IMR-90 (cell line): ENCODE measurements at regions not wholly inside any gene's neighbourhood (a gene's known extent, or its start where the extent isn't known, plus 50 kb on each side); places are given as distances from the start of the nearest gene placed in this dataset.

Experiments
- ATAC-seq: fragments of 200-7000 bp; cut with Tn5 transposase; 2 replicates; pipeline ENCODE4 v1.9.1; 2020; ENCODE audit warnings: low read depth, mild to moderate bottlenecking, moderate library complexity
- BruUV-seq: library from RNA; stranded (reverse); fragments of 400-500 nt; replicated peaks from 2 replicates; lab custom pipeline; 2021; lab: Mats Ljungman, UMichigan
- CTCF ChIA-PET: fragments of 300-600 bp; formaldehyde crosslinking; extraction: SDS; loops from one replicate; lab custom pipeline; 2021; ENCODE audit warnings: antibody characterized with exemption; lab: Yijun Ruan, JAX
- POLR2A ChIA-PET: fragments of 300-600 bp; sonication (Branson Sonifier 250); formaldehyde crosslinking; loops from one replicate; lab custom pipeline; 2022; ENCODE audit warnings: antibody characterized with exemption; ENCODE audit not compliant: unreplicated experiment; lab: Charles Lee
- DNase-seq: peaks from one replicate; pipeline ENCODE4 v3.0.0; 2013
- H2AFZ ChIP-seq: replicated peaks from 2 replicates; pipeline ENCODE3; 2013; ENCODE audit warnings: low read length, mild to moderate bottlenecking; ENCODE audit not compliant: poor library complexity
- H2AK5ac ChIP-seq: 2 replicates; pipeline ENCODE4 v1.6.1; 2013; ENCODE audit warnings: low read depth, low read length, inconsistent platforms
- H2AK9ac ChIP-seq: replicated peaks from 2 replicates; pipeline ENCODE3; 2013; ENCODE audit warnings: mild to moderate bottlenecking, low read depth, low read length, moderate library complexity; ENCODE audit not compliant: poor library complexity
- H2BK120ac ChIP-seq: 2 replicates; pipeline ENCODE4 v1.6.1; 2013; ENCODE audit warnings: low read depth, low read length, inconsistent platforms
- H2BK15ac ChIP-seq: 3 replicates; pipeline ENCODE4 v1.6.1; 2013; ENCODE audit warnings: low read depth, low read length, inconsistent platforms
- H2BK20ac ChIP-seq: 2 replicates; pipeline ENCODE4 v1.6.1; 2013; ENCODE audit warnings: low read depth, mild to moderate bottlenecking, inconsistent platforms, low read length, moderate library complexity
- H2BK5ac ChIP-seq: 2 replicates; pipeline ENCODE4 v1.6.1; 2013; ENCODE audit warnings: mild to moderate bottlenecking, low read depth, low read length, inconsistent platforms; ENCODE audit not compliant: poor library complexity, severe bottlenecking
- H3K14ac ChIP-seq: replicated peaks from 2 replicates; pipeline ENCODE4 v1.6.1; 2013; ENCODE audit warnings: low read depth, low read length, inconsistent platforms
- H3K18ac ChIP-seq: 2 replicates; pipeline ENCODE4 v1.6.1; 2013; ENCODE audit warnings: low read depth, low read length, control low read depth
- H3K23ac ChIP-seq: 2 replicates; pipeline ENCODE4 v1.6.1; 2013; ENCODE audit warnings: low read depth, low read length, inconsistent platforms
- H3K27ac ChIP-seq: 2 replicates; pipeline ENCODE4 v1.5.1; 2013; ENCODE audit warnings: mild to moderate bottlenecking, control low read depth, low read length; ENCODE audit not compliant: insufficient read depth
- H3K27me3 ChIP-seq: 2 replicates; pipeline ENCODE4 v1.6.1; 2013; ENCODE audit warnings: low read length; ENCODE audit not compliant: control insufficient read depth, insufficient read depth
- H3K36me3 ChIP-seq: 2 replicates; pipeline ENCODE4 v1.6.1; 2013; ENCODE audit warnings: low read length, mixed read lengths; ENCODE audit not compliant: control insufficient read depth, insufficient read depth
- H3K4ac ChIP-seq: 2 replicates; pipeline ENCODE4 v1.6.1; 2013; ENCODE audit warnings: low read depth, low read length, inconsistent platforms
- H3K4me1 ChIP-seq: 2 replicates; pipeline ENCODE4 v1.6.1; 2013; ENCODE audit warnings: low read length, mixed read lengths; ENCODE audit not compliant: control insufficient read depth, insufficient read depth
- H3K4me2 ChIP-seq: 2 replicates; pipeline ENCODE4 v1.6.1; 2013; ENCODE audit warnings: low read depth, mild to moderate bottlenecking, control low read depth, low read length, moderate library complexity
- H3K4me3 ChIP-seq: 2 replicates; pipeline ENCODE4 v1.5.1; 2013; ENCODE audit warnings: low read depth, mild to moderate bottlenecking, control low read depth, low read length, moderate library complexity; ENCODE audit not compliant: insufficient read depth
- H3K56ac ChIP-seq: 2 replicates; pipeline ENCODE4 v1.6.1; 2013; ENCODE audit warnings: low read length, inconsistent platforms; ENCODE audit not compliant: insufficient read depth; ENCODE audit errors: extremely low read depth
- H3K79me1 ChIP-seq, 2 experiments: 2 replicates each; pipeline ENCODE4 v1.6.1; 2013; ENCODE audit warnings: low read length in 2 of 2, inconsistent platforms in 1 of 2, low read depth in 1 of 2
- H3K9ac ChIP-seq: 2 replicates; pipeline ENCODE4 v1.6.1; 2013; ENCODE audit warnings: low read depth, low read length, control low read depth
- H3K9me1 ChIP-seq: 2 replicates; pipeline ENCODE4 v1.6.1; 2013; ENCODE audit warnings: low read length, inconsistent platforms; ENCODE audit not compliant: insufficient read depth
- H3K9me3 ChIP-seq: 2 replicates; pipeline ENCODE4 v1.6.1; 2013; ENCODE audit warnings: low read length; ENCODE audit not compliant: control insufficient read depth, insufficient read depth
- H4K20me1 ChIP-seq: 2 replicates; pipeline ENCODE4 v1.6.1; 2013; ENCODE audit warnings: low read length, inconsistent platforms; ENCODE audit not compliant: insufficient read depth
- H4K5ac ChIP-seq: 2 replicates; pipeline ENCODE4 v1.6.1; 2013; ENCODE audit warnings: mild to moderate bottlenecking, low read depth, low read length, control low read depth
- H4K8ac ChIP-seq, 2 experiments: 2 replicates each; pipeline ENCODE4 v1.6.1; 2013; ENCODE audit warnings: low read depth in 2 of 2, low read length in 2 of 2, control low read depth in 1 of 2, inconsistent platforms in 1 of 2
- H4K91ac ChIP-seq: 2 replicates; pipeline ENCODE4 v1.6.1; 2013; ENCODE audit warnings: low read depth, low read length, inconsistent platforms; ENCODE audit not compliant: insufficient read depth
- BHLHE40 ChIP-seq: fragments of 150-350 bp; IDR thresholded peaks from 2 replicates; pipeline ENCODE4 v1.6.1; 2016; ENCODE audit warnings: mild to moderate bottlenecking, low read depth, low read length
- CHD1 ChIP-seq: IDR thresholded peaks from 2 replicates; pipeline ENCODE4 v1.6.1; 2012; ENCODE audit warnings: low read depth, low read length, improper control_type of control experiment
- CTCF ChIP-seq: conservative IDR thresholded peaks from 2 replicates; pipeline ENCODE4 v1.5.1; 2012; ENCODE audit warnings: mild to moderate bottlenecking, low read depth, low read length, improper control_type of control experiment
- ELK1 ChIP-seq: fragments of 150-350 bp; IDR thresholded peaks from 2 replicates; pipeline ENCODE4 v1.6.1; 2016; ENCODE audit warnings: low read depth, mild to moderate bottlenecking, low read length, moderate library complexity, borderline replicate concordance
- NFE2L2 ChIP-seq: fragments of 150-350 bp; IDR thresholded peaks from 2 replicates; pipeline ENCODE4 v1.6.1; 2016; ENCODE audit warnings: low read depth, mild to moderate bottlenecking, low read length
- POLR2A ChIP-seq: IDR thresholded peaks from 2 replicates; pipeline ENCODE4 v1.6.1; 2012; ENCODE audit warnings: mild to moderate bottlenecking, low read depth, low read length
- WGBS, 2 experiments: methylation state at CpG; one replicate each; pipeline versions ENCODE4 v1.1.5 to v1.1.7; 2013; ENCODE audit warnings: missing lambda C conversion rate in 2 of 2; ENCODE audit not compliant: insufficient read length in 1 of 2; ENCODE audit errors: extremely low coverage in 2 of 2; 5-methylcytosine and 5-hydroxymethylcytosine counted together
- dilution Hi-C: fragments of 300-500 bp; cut with HindIII; formaldehyde crosslinking; loops from one replicate; pipeline ENCODE4 v1.14.3; 2018; ENCODE audit warnings: low sequenced_read_pairs; ENCODE audit not compliant: unreplicated experiment
- in situ Hi-C: fragments of 300-500 bp; cut with MboI; formaldehyde crosslinking; loops from 3 replicates; pipeline ENCODE4 v1.14.3; 2019; ENCODE audit warnings: low sequenced_read_pairs, inconsistent platforms, mixed read lengths
- intact Hi-C: fragments of 100-400 bp; cut with micrococcal nuclease; formaldehyde crosslinking; loops from 2 replicates; pipeline ENCODE4 v1.10.0; 2022

DNA sequence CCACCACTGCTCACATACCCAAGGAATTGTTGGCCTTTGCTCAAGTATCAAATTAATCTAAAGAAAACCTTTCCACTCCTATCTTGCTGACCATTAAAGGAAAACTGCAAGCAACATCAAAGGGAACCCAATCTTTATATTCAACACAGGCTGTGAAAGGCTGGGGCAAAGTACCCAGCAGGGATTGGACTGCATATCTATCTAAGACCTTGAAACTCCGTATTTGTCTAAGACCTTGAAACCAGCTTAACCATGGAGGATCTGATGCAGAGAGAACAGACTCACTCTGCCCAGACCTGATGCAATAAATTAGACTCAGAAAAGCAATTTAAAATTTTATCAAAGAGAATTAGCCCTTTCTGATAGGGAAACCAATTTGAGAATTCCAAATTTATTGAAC lies 102.2 kb downstream of the DIO2 start:
- ATAC-seq: no peak

More for the DNA sequence above, 102.2 kb downstream of the DIO2 start:
- Histone ChIP-seq H4K20me1 (no peaks in the 10 kb centered on the region), H2BK120ac (no peak overlapping the region), H3K23ac (no peak overlapping the region), H3K79me1 (no peaks in the 10 kb centered on the region), H2BK15ac (no peak overlapping the region), H4K91ac (no peak overlapping the region), H3K18ac (no peak overlapping the region), H3K4me3 (no peak overlapping the region), H3K9ac (no peak overlapping the region), H4K5ac (no peak overlapping the region), H2AK9ac (no peak overlapping the region), H2BK20ac (no peak overlapping the region), H3K27ac (no peak overlapping the region), H3K14ac (no peak overlapping the region), H3K56ac (no peak overlapping the region), H4K8ac (no peak overlapping the region), H2BK5ac (no peak overlapping the region), H3K4ac (no peak overlapping the region), H3K4me1 (no peaks in the 10 kb centered on the region), H3K9me1 (no peaks in the 10 kb centered on the region), H3K27me3 (no peaks in the 10 kb centered on the region), H3K36me3 (no peaks in the 10 kb centered on the region), H3K9me3 (no peaks in the 10 kb centered on the region), H2AFZ (no peak overlapping the region), H3K4me2 (no peak overlapping the region), H2AK5ac (no peak overlapping the region)
- no CpG with 5 or more reads among the region's 1 CpG for WGBS, 2 experiments
- in situ Hi-C loops: no loop called here
- intact Hi-C loops: no loop called here
- TF ChIP-seq CTCF: no peak
- TF ChIP-seq NFE2L2: no peak
- no peak for TF ChIP-seq CHD1
- no peak for TF ChIP-seq BHLHE40
- TF ChIP-seq ELK1: no peak
- no peak for TF ChIP-seq POLR2A
- ChIA-PET CTCF (no interaction called here), POLR2A (no interaction called here)
- BruUV-seq: no TSS peak
- DNase-seq: no peak
- dilution Hi-C loops: no loop called here
